HEK293 (cell line): ENCODE measurements at regions not wholly inside any gene's neighbourhood (a gene's known extent, or its start where the extent isn't known, plus 50 kb on each side); places are given as distances from the start of the nearest gene placed in this dataset.

Experiments
- CTCF ChIA-PET: fragments of 350-600 bp; formaldehyde crosslinking; extraction: SDS; loops from one replicate; lab custom pipeline; 2021; ENCODE audit warnings: antibody characterized with exemption; lab: Yijun Ruan, JAX
- POLR2A ChIA-PET: fragments of 300-600 bp; formaldehyde crosslinking; extraction: SDS; loops from one replicate; lab custom pipeline; 2020; ENCODE audit warnings: antibody characterized with exemption, inconsistent platforms; lab: Yijun Ruan, JAX
- H3K27ac ChIP-seq: fragments of 200-500 bp; sonication (Bioruptor generic); 2 replicates; pipeline ENCODE4 v1.5.1; 2014; ENCODE audit warnings: low read depth, low read length, control low read depth, inconsistent platforms; ENCODE audit errors: extremely low read depth
- H3K36me3 ChIP-seq, 2 experiments: fragments of 200-500 bp in 1 of 2; sonication (Bioruptor generic) in 1 of 2; 1 replicate in 1 of 2; 2 replicates in 1 of 2; pipeline ENCODE4 v1.5.1; 2014 to 2017; ENCODE audit warnings: inconsistent platforms in 2 of 2, low read length in 2 of 2; ENCODE audit not compliant: control insufficient read depth in 2 of 2, insufficient read depth in 1 of 2
- H3K4me1 ChIP-seq: fragments of 200-500 bp; sonication (Bioruptor generic); 2 replicates; pipeline ENCODE4 v1.5.1; 2014; ENCODE audit warnings: mild to moderate bottlenecking, low read length, inconsistent platforms; ENCODE audit not compliant: control insufficient read depth, insufficient read depth
- H3K4me3 ChIP-seq: 2 replicates; pipeline ENCODE4 v1.5.1; 2011; ENCODE audit warnings: low read depth, mild to moderate bottlenecking, control low read depth, low read length, moderate library complexity
- H3K9me3 ChIP-seq: fragments of 200-500 bp; sonication (Bioruptor generic); 2 replicates; pipeline ENCODE4 v1.5.1; 2014; ENCODE audit warnings: low read depth, low read length, inconsistent platforms; ENCODE audit not compliant: control insufficient read depth, insufficient read depth
- GLIS2 ChIP-seq: fragments of 450-650 bp; formaldehyde crosslinking; IDR thresholded peaks from 2 replicates; pipeline ENCODE4 v1.5.1; 2016; ENCODE audit warnings: missing biosample characterization, missing genetic modification characterization
- HOXA7 ChIP-seq: sonication (generic); formaldehyde crosslinking; IDR thresholded peaks from 2 replicates; pipeline ENCODE4 v1.8.1; 2022; ENCODE audit warnings: missing genetic modification reagents, borderline replicate concordance
- SETDB1 ChIP-seq: IDR thresholded peaks from one replicate; pipeline ENCODE4 v1.6.1; 2017; ENCODE audit warnings: mild to moderate bottlenecking, low read length, moderate library complexity, mixed read lengths; ENCODE audit not compliant: insufficient read length
- ZNF169 ChIP-seq: fragments of 450-650 bp; formaldehyde crosslinking; IDR thresholded peaks from 2 replicates; pipeline ENCODE4 v1.5.1; 2016; ENCODE audit warnings: missing biosample characterization, missing genetic modification characterization
- ZNF175 ChIP-seq: fragments of 450-650 bp; formaldehyde crosslinking; IDR thresholded peaks from 2 replicates; pipeline ENCODE4 v1.5.1; 2016; ENCODE audit warnings: missing biosample characterization, missing genetic modification characterization
- ZNF19 ChIP-seq: fragments of 450-650 bp; formaldehyde crosslinking; IDR thresholded peaks from 2 replicates; pipeline ENCODE4; 2016; ENCODE audit warnings: missing biosample characterization, missing genetic modification characterization, low read depth
- ZNF211 ChIP-seq: fragments of 450-650 bp; formaldehyde crosslinking; IDR thresholded peaks from 2 replicates; pipeline ENCODE4 v1.5.1; 2016; ENCODE audit warnings: low read depth, missing biosample characterization, missing genetic modification characterization
- ZNF214 ChIP-seq: fragments of 450-650 bp; formaldehyde crosslinking; IDR thresholded peaks from 2 replicates; pipeline ENCODE4 v1.5.1; 2017; ENCODE audit warnings: missing biosample characterization, mild to moderate bottlenecking, missing genetic modification characterization, borderline replicate concordance
- ZNF302 ChIP-seq: fragments of 450-650 bp; formaldehyde crosslinking; IDR thresholded peaks from 2 replicates; pipeline ENCODE4 v1.5.1; 2016; ENCODE audit warnings: missing biosample characterization, missing genetic modification characterization, low read depth
- ZNF311 ChIP-seq: fragments of 450-650 bp; formaldehyde crosslinking; IDR thresholded peaks from 2 replicates; pipeline ENCODE4 v1.5.1; 2017; ENCODE audit warnings: missing biosample characterization, missing genetic modification characterization, borderline replicate concordance
- ZNF350 ChIP-seq: fragments of 450-650 bp; formaldehyde crosslinking; IDR thresholded peaks from 2 replicates; pipeline ENCODE4 v1.5.0; 2017; ENCODE audit warnings: missing biosample characterization, mild to moderate bottlenecking, missing genetic modification characterization
- ZNF404 ChIP-seq: fragments of 450-650 bp; formaldehyde crosslinking; IDR thresholded peaks from 2 replicates; pipeline ENCODE4 v1.5.1; 2017; ENCODE audit warnings: missing biosample characterization, missing genetic modification characterization
- ZNF48 ChIP-seq: fragments of 450-650 bp; formaldehyde crosslinking; IDR thresholded peaks from 2 replicates; pipeline ENCODE4 v1.5.1; 2016; ENCODE audit warnings: missing biosample characterization, missing genetic modification characterization
- ZNF514 ChIP-seq: fragments of 450-650 bp; formaldehyde crosslinking; IDR thresholded peaks from 2 replicates; pipeline ENCODE4 v1.5.1; 2016; ENCODE audit warnings: missing biosample characterization, missing genetic modification characterization
- ZNF837 ChIP-seq: fragments of 450-650 bp; formaldehyde crosslinking; IDR thresholded peaks from 2 replicates; pipeline ENCODE4 v1.5.1; 2016; ENCODE audit warnings: missing biosample characterization, missing genetic modification characterization
- ZSCAN23 ChIP-seq: fragments of 450-650 bp; formaldehyde crosslinking; IDR thresholded peaks from 2 replicates; pipeline ENCODE4 v1.5.1; 2016; ENCODE audit warnings: missing biosample characterization, missing genetic modification characterization
- TF ChIP-seq, protein P1 (sequence below): fragments of 450-650 bp; formaldehyde crosslinking; conservative IDR thresholded peaks from 2 replicates; pipeline ENCODE4 v1.5.1; 2016; ENCODE audit warnings: low read depth, missing biosample characterization, missing genetic modification characterization
- TF ChIP-seq, protein P2 (sequence below): fragments of 450-650 bp; formaldehyde crosslinking; IDR thresholded peaks from 2 replicates; pipeline ENCODE4 v1.5.1; 2016; ENCODE audit warnings: missing biosample characterization, missing genetic modification characterization
- TF ChIP-seq, protein P3 (sequence below): fragments of 450-650 bp; formaldehyde crosslinking; IDR thresholded peaks from 2 replicates; pipeline ENCODE4 v1.5.1; 2016; ENCODE audit warnings: missing biosample characterization, missing genetic modification characterization
- TF ChIP-seq, protein P4 (sequence below): fragments of 450-650 bp; formaldehyde crosslinking; IDR thresholded peaks from 2 replicates; pipeline ENCODE4 v1.5.1; 2016; ENCODE audit warnings: missing biosample characterization, missing genetic modification characterization, low read depth
- TF ChIP-seq, protein P5 (sequence below): fragments of 450-650 bp; formaldehyde crosslinking; IDR thresholded peaks from 2 replicates; pipeline ENCODE4 v1.5.1; 2016; ENCODE audit warnings: missing biosample characterization, missing genetic modification characterization

DNA sequence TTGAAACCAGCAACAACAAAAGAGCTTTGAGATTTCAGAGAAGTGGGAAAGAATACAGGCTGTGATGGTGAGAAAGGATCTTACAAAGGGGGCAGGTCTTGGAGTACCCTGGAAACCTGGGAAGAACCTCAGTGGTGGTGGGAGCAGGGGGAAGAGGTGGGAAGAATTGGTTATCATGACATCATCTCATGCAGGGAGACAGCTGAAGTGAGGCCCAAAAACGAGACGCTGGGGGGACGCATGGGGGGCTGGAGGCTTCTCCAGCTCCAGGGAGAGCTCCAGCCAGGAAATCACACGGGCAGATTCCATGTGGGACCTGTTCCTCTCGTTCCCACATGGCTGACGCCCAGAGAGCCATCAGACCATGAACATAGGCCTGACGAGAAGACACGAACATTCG lies 177.3 kb upstream of the RNF32 start:
- H3K36me3 ChIP-seq = no peaks in the 10 kb centered on the region
- no peak overlapping the region for H3K4me3 ChIP-seq
- TF ChIP-seq, protein P1, sequence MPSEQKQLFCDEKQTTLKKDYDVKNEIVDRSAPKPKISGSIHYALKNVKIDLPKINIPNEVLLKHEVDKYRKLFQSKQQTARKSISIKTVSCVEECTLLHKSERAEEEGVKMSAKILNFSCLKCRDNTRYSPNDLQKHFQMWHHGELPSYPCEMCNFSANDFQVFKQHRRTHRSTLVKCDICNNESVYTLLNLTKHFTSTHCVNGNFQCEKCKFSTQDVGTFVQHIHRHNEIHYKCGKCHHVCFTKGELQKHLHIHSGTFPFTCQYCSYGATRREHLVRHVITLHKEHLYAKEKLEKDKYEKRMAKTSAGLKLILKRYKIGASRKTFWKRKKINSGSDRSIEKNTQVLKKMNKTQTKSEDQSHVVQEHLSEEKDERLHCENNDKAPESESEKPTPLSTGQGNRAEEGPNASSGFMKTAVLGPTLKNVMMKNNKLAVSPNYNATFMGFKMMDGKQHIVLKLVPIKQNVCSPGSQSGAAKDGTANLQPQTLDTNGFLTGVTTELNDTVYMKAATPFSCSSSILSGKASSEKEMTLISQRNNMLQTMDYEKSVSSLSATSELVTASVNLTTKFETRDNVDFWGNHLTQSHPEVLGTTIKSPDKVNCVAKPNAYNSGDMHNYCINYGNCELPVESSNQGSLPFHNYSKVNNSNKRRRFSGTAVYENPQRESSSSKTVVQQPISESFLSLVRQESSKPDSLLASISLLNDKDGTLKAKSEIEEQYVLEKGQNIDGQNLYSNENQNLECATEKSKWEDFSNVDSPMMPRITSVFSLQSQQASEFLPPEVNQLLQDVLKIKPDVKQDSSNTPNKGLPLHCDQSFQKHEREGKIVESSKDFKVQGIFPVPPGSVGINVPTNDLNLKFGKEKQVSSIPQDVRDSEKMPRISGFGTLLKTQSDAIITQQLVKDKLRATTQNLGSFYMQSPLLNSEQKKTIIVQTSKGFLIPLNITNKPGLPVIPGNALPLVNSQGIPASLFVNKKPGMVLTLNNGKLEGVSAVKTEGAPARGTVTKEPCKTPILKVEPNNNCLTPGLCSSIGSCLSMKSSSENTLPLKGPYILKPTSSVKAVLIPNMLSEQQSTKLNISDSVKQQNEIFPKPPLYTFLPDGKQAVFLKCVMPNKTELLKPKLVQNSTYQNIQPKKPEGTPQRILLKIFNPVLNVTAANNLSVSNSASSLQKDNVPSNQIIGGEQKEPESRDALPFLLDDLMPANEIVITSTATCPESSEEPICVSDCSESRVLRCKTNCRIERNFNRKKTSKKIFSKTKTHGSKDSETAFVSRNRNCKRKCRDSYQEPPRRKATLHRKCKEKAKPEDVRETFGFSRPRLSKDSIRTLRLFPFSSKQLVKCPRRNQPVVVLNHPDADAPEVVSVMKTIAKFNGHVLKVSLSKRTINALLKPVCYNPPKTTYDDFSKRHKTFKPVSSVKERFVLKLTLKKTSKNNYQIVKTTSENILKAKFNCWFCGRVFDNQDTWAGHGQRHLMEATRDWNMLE = no peak
- TF ChIP-seq, protein P2, sequence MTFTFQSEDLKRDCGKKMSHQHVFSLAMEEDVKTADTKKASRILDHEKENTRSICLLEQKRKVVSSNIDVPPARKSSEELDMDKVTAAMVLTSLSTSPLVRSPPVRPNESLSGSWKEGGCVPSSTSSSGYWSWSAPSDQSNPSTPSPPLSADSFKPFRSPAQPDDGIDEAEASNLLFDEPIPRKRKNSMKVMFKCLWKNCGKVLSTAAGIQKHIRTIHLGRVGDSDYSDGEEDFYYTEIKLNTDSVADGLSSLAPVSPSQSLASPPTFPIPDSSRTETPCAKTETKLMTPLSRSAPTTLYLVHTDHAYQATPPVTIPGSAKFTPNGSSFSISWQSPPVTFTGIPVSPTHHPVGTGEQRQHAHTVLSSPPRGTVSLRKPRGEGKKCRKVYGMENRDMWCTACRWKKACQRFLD (tag by site-specific recombination) = no peak
- TF ChIP-seq, protein P3, sequence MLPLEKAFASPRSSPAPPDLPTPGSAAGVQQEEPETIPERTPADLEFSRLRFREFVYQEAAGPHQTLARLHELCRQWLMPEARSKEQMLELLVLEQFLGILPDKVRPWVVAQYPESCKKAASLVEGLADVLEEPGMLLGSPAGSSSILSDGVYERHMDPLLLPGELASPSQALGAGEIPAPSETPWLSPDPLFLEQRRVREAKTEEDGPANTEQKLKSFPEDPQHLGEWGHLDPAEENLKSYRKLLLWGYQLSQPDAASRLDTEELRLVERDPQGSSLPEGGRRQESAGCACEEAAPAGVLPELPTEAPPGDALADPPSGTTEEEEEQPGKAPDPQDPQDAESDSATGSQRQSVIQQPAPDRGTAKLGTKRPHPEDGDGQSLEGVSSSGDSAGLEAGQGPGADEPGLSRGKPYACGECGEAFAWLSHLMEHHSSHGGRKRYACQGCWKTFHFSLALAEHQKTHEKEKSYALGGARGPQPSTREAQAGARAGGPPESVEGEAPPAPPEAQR = no peak
- TF ChIP-seq, protein P4, sequence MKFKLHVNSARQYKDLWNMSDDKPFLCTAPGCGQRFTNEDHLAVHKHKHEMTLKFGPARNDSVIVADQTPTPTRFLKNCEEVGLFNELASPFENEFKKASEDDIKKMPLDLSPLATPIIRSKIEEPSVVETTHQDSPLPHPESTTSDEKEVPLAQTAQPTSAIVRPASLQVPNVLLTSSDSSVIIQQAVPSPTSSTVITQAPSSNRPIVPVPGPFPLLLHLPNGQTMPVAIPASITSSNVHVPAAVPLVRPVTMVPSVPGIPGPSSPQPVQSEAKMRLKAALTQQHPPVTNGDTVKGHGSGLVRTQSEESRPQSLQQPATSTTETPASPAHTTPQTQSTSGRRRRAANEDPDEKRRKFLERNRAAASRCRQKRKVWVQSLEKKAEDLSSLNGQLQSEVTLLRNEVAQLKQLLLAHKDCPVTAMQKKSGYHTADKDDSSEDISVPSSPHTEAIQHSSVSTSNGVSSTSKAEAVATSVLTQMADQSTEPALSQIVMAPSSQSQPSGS = 0 out of 2 replicates have a peak, but pooled peaks have one; percentile 24
- TF ChIP-seq ZNF169 (tag by site-specific recombination) (no peak), ZNF175 (tag by site-specific recombination) (no peak)
- POLR2A ChIA-PET = no interaction called here
- CTCF ChIA-PET = interaction anchor here (1.6 kb wide), 1 partner anchor 10 kb away, joined by 5 read pairs; no protein-coding TSS in a partner anchor
- H3K9me3 ChIP-seq = no peaks in the 10 kb centered on the region
- H3K27ac ChIP-seq = no peak overlapping the region
- H3K4me1 ChIP-seq = no peaks in the 10 kb centered on the region

DNA sequence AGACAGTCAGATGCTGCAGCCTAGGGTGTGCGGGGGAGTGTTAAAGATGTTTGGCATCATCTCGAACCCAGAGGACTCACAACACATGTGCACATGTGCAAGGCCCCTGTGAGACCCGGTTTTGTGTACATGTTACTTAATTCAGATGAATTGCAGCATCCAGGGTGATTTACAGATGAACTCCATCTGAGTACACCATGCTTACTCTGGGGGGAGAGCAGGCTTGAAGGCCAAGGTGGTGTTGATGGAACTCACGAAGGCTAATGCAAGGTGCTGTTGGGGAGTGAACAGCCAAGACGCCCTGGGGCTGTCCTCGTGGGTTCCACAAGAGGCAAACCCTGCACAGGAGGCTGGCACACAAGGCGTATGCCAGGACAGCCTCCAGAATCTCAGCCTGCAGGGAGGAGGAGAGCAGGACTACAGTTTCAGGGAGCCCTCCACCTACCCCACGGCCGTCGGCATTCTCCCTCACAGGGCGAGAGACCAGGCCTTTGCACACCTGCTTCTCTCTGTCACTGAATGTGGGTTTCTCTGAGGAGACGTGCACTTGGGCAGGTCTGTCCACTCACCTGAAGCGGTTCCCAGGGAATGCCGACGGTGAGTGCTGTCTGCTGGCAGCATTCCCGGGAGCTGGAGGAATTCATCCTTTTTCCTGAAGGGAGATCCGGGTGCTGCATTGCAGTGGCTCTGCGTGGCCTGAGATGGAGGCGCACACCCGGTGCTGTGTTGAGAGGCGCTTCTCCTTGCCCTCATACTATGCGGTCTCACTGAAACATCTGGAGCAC lies 178.5 kb upstream of the RNF32 start:
- no peak overlapping the region for H3K4me3 ChIP-seq
- H3K4me1 ChIP-seq = no peaks in the 10 kb centered on the region
- POLR2A ChIA-PET = no interaction called here
- no peak overlapping the region for H3K27ac ChIP-seq
- no peaks in the 10 kb centered on the region for H3K36me3 ChIP-seq
- no peaks in the 10 kb centered on the region for H3K9me3 ChIP-seq
- CTCF ChIA-PET = no interaction called here
- TF ChIP-seq ZNF211 (tag by site-specific recombination) = no peak
- no peak for TF ChIP-seq ZNF837 (tag by site-specific recombination)
- no peak for TF ChIP-seq ZNF48 (tag by site-specific recombination)
- no peak for TF ChIP-seq ZSCAN23
- TF ChIP-seq HOXA7 (CRISPR knock-in tag) = no peak
- no peak for TF ChIP-seq ZNF302 (tag by site-specific recombination)
- no peak for TF ChIP-seq GLIS2 (tag by site-specific recombination)
- no peak for TF ChIP-seq ZNF19 (tag by site-specific recombination)
- TF ChIP-seq ZNF214 (tag by site-specific recombination) = no peak
- TF ChIP-seq ZNF350 (tag by site-specific recombination) = no peak
- TF ChIP-seq, protein P5, sequence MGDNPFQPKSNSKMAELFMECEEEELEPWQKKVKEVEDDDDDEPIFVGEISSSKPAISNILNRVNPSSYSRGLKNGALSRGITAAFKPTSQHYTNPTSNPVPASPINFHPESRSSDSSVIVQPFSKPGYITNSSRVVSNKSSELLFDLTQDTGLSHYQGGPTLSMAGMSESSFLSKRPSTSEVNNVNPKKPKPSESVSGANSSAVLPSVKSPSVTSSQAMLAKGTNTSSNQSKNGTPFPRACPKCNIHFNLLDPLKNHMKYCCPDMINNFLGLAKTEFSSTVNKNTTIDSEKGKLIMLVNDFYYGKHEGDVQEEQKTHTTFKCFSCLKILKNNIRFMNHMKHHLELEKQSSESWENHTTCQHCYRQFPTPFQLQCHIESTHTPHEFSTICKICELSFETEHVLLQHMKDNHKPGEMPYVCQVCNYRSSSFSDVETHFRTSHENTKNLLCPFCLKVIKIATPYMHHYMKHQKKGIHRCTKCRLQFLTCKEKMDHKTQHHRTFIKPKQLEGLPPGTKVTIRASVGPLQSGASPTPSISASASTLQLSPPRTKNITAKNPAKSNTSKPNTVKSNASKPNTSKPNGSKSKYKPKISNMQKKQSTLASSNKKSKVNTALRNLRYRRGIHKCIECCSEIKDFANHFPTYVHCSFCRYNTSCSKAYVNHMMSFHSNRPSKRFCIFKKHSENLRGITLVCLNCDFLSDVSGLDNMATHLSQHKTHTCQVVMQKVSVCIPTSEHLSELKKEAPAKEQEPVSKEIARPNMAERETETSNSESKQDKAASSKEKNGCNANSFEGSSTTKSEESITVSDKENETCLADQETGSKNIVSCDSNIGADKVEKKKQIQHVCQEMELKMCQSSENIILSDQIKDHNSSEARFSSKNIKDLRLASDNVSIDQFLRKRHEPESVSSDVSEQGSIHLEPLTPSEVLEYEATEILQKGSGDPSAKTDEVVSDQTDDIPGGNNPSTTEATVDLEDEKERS (tag by site-specific recombination) = no peak
- no peak for TF ChIP-seq SETDB1
- TF ChIP-seq ZNF404 = no peak
- TF ChIP-seq ZNF514 (tag by site-specific recombination) = no peak
- no peak for TF ChIP-seq ZNF311 (tag by site-specific recombination)
